MG63 (cell line): ENCODE measurements at regions not wholly inside any gene's neighbourhood (a gene's known extent, or its start where the extent isn't known, plus 50 kb on each side); places are given as distances from the start of the nearest gene placed in this dataset.
"Not testable (repeated sequence)": the region's sequence is repeated elsewhere in the genome, so short reads cannot be mapped to it uniquely, and the experiment has no call there.

Experiments used
- DNase-seq: peaks from one replicate; pipeline ENCODE4 v3.0.0-alpha.2; 2020
- H3K27me3 ChIP-seq: fragments of 250-450 bp; sonication (Bioruptor Pico); 2 replicates; pipeline ENCODE4 v1.5.1; 2020; ENCODE audit warnings: mild to moderate bottlenecking, moderate library complexity
- H3K36me3 ChIP-seq: fragments of 250-450 bp; sonication (Bioruptor Pico); 2 replicates; pipeline ENCODE4 v1.5.1; 2020; ENCODE audit warnings: mild to moderate bottlenecking, moderate library complexity
- H3K4me3 ChIP-seq: fragments of 250-450 bp; sonication (Bioruptor Pico); 2 replicates; pipeline ENCODE4 v1.5.1; 2020; ENCODE audit warnings: mild to moderate bottlenecking, moderate library complexity
- H3K9me3 ChIP-seq: fragments of 250-450 bp; sonication (Bioruptor Pico); 2 replicates; pipeline ENCODE4 v1.5.1; 2020; ENCODE audit warnings: mild to moderate bottlenecking, moderate library complexity

- no peaks in the 10 kb centered on the region for H3K36me3 ChIP-seq
- peaks cover 4% of the 10 kb centered on the region; the same call in 1 of the 2 replicates for H3K9me3 ChIP-seq
- H3K27me3 ChIP-seq, result no peaks in the 10 kb centered on the region
- H3K4me3 ChIP-seq, result no peak overlapping the region
- no peak for DNase-seq
These were observed 85.9 kb downstream of the ASMT start for GRCh38 chrX:1700757-1701156.

- H3K27me3 ChIP-seq, H3K9me3 ChIP-seq, DNase-seq, H3K36me3 ChIP-seq, H3K4me3 ChIP-seq: not testable (repeated sequence)
These were observed 86.6 kb downstream of the ASMT start for GRCh38 chrX:1701396-1701901.

DNA sequence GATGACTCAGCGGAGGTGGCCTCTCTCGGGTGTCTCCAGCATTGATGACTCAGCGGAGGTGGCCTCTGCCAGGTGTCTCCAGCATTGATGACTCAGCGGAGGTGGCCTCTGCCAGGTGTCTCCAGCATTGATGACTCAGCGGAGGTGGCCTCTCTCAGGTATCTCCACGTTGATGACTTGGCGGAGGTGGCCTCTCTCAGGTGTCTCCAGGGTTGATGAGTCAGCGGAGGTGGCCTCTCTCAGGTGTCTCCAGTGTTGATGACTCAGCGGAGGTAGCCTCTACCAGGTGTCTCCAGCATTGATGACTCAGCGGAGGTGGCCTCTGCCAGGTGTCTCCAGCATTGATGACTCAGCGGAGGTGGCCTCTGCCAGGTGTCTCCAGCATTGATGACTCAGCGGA, 87.3 kb downstream of the ASMT start:
- not testable (repeated sequence) for DNase-seq, H3K27me3 ChIP-seq, H3K9me3 ChIP-seq, H3K36me3 ChIP-seq, H3K4me3 ChIP-seq

- not testable (repeated sequence) for H3K9me3 ChIP-seq, H3K4me3 ChIP-seq, H3K36me3 ChIP-seq, DNase-seq, H3K27me3 ChIP-seq
These were observed 87.7 kb downstream of the ASMT start for GRCh38 chrX:1702557-1702956.

GRCh38 chrX:1709277-1709676, 94.4 kb downstream of the ASMT start:
- H3K36me3 ChIP-seq, H3K27me3 ChIP-seq, H3K4me3 ChIP-seq, H3K9me3 ChIP-seq, DNase-seq: not testable (repeated sequence)

DNA sequence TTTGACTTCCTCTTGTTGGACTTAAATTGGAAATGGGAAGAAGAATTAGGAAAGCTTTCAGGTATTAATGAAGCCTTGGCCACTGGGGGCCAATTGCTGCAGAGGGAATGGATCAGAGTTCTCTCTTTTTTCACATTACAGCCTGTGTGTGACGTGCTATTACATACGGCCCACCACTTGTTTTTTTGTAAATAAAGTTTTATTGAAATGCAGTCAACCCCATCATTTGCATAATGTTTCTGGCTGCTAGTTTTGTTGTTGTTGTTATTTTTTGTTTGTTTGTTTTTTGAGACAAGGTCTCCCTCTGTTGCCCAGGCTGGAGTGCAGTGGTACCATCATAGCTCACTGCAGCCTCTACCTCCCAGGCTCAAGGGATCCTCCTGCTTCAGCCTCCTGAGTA, 98.4 kb downstream of the ASMT start:
- Histone ChIP-seq H3K4me3 (no peak overlapping the region), H3K9me3 (no peaks in the 10 kb centered on the region), H3K27me3 (no peaks in the 10 kb centered on the region; the same call in 1 of the 2 replicates), H3K36me3 (no peaks in the 10 kb centered on the region)
- no peak for DNase-seq

GRCh38 chrX:1717373-1717772, 102.5 kb downstream of the ASMT start:
- Histone ChIP-seq H3K27me3 (no peaks in the 10 kb centered on the region; the same call in 1 of the 2 replicates), H3K9me3 (no peaks in the 10 kb centered on the region), H3K36me3 (no peaks in the 10 kb centered on the region), H3K4me3 (no peak overlapping the region)
- no peak for DNase-seq

DNA sequence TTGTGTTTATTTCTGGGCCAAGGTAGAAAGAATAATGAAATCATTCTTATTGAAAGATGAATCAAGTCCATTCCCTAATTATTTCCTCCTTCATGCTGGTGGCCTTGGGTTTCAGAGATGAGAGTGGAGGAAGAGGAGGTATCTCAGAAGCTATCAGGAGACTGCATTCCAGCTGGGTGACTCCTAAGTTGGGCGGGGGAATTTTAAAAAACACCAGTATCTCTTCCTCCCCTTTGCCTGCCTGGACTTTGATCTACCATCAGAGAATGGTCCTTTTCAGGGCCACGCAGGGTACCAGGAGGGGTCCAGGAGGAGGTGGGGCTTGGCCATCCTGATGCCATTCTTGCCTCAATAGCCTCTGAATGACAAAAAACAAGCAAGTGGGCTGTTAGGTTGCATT, 104.4 kb downstream of the ASMT start:
- H3K27me3 ChIP-seq, result peaks cover 3% of the 10 kb centered on the region
- no peaks in the 10 kb centered on the region for H3K9me3 ChIP-seq
- DNase-seq, result no peak

DNA sequence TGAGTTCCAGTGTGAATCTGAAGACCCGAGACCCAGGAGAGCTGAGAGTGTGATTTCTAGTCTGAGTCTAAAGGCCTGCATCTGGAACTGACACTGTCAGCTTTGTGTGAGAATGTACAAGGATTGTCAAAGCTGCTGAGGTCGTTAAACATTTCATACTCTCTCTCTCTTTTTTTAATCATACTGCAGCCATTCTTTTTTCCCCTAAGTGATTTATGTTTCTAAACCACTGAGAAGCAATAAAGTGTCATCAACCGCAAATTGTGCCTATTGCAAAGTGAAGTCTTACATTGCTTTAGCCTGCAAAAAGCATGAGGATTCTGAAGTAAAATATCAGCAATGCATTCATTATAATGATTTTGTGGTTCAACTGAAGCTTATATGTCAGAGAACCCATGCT, 106.0 kb downstream of the ASMT start:
- Histone ChIP-seq H3K4me3 (no peak overlapping the region), H3K9me3 (no peaks in the 10 kb centered on the region), H3K36me3 (no peaks in the 10 kb centered on the region), H3K27me3 (peaks cover 13% of the 10 kb centered on the region)
- no peak for DNase-seq

More for the DNA sequence above, 104.4 kb downstream of the ASMT start:
- Histone ChIP-seq H3K4me3 (no peak overlapping the region), H3K36me3 (no peaks in the 10 kb centered on the region)

GRCh38 chrX:1725472-1725871, 110.6 kb downstream of the ASMT start:
- no peak for DNase-seq
- Histone ChIP-seq H3K9me3 (peaks cover 3% of the 10 kb centered on the region), H3K36me3 (no peaks in the 10 kb centered on the region), H3K27me3 (peaks cover 14% of the 10 kb centered on the region), H3K4me3 (no peak overlapping the region)

GRCh38 chrX:1727531-1728027, 112.7 kb downstream of the ASMT start:
- H3K9me3 ChIP-seq, result peaks cover 3% of the 10 kb centered on the region
- no peak overlapping the region for H3K4me3 ChIP-seq
- no peaks in the 10 kb centered on the region for H3K36me3 ChIP-seq
- peak; percentile 87 for DNase-seq
- peaks cover 14% of the 10 kb centered on the region for H3K27me3 ChIP-seq

DNA sequence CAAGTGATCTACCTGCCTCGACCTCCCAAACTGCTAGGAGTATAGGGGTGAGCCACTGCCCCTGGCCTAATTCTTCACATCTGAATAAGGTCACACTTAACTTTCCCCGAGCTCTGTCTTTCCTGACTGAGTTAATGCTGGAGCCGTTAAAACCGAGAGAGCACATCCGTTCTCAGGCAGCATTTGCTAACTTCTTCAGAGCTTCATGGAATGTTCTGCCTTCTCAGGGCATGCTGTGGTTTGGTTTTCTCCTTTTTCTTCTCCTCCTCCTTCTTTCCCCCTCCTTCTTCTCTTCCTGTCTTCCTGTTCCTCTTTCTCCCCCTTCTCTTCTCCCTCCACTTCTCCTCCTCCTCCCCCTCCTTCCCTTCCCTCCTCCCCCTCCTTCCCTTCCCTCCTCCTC, 119.9 kb downstream of the ASMT start:
- no peak for DNase-seq
- H3K27me3 ChIP-seq, result no peaks in the 10 kb centered on the region
- no peak overlapping the region for H3K4me3 ChIP-seq
- no peaks in the 10 kb centered on the region for H3K9me3 ChIP-seq
- H3K36me3 ChIP-seq, result no peaks in the 10 kb centered on the region

GRCh38 chrX:1741816-1742394, 127.0 kb downstream of the ASMT start:
- Histone ChIP-seq H3K4me3 (no peak overlapping the region), H3K36me3 (no peaks in the 10 kb centered on the region), H3K27me3 (peaks cover 17% of the 10 kb centered on the region), H3K9me3 (peaks cover 6% of the 10 kb centered on the region; the same call in 1 of the 2 replicates)
- DNase-seq, result no peak

- peak; percentile 52 for DNase-seq
- H3K27me3 ChIP-seq, result peaks cover 17% of the 10 kb centered on the region
- no peak overlapping the region for H3K4me3 ChIP-seq
- no peaks in the 10 kb centered on the region for H3K36me3 ChIP-seq
- peaks cover 6% of the 10 kb centered on the region; the same call in 1 of the 2 replicates for H3K9me3 ChIP-seq
These were observed 128.2 kb downstream of the ASMT start for GRCh38 chrX:1743105-1743504.

GRCh38 chrX:1743663-1744062, 128.8 kb downstream of the ASMT start:
- no peak for DNase-seq
- no peak overlapping the region for H3K4me3 ChIP-seq
- no peaks in the 10 kb centered on the region for H3K36me3 ChIP-seq
- peaks cover 8% of the 10 kb centered on the region; the same call in 1 of the 2 replicates for H3K9me3 ChIP-seq
- peaks cover 17% of the 10 kb centered on the region for H3K27me3 ChIP-seq

GRCh38 chrX:1748408-1748807, 133.5 kb downstream of the ASMT start:
- Histone ChIP-seq H3K4me3 (no peak overlapping the region), H3K9me3 (peaks cover 8% of the 10 kb centered on the region; the same call in 1 of the 2 replicates), H3K36me3 (no peaks in the 10 kb centered on the region), H3K27me3 (peaks cover 12% of the 10 kb centered on the region)
- DNase-seq, result no peak

DNA sequence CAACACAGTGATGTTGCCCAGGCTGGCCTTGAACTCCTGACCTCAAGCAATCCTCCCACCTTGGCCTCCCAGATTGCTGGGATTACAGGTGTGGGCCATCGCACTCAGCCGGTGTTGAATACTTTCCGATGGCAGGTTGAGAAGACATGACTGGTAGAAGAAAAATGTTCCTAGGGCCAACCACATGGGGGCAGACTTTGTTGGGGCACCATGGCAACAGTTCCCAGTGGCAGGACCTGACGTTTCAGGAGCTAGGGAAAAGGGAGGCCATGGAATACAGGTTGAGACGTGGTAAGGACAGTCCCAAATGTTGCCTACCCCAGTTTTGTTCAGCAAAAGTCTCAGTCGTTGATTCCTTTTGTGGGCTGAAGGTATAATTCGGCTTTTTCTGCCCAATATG, 134.6 kb downstream of the ASMT start:
- no peak for DNase-seq

DNA sequence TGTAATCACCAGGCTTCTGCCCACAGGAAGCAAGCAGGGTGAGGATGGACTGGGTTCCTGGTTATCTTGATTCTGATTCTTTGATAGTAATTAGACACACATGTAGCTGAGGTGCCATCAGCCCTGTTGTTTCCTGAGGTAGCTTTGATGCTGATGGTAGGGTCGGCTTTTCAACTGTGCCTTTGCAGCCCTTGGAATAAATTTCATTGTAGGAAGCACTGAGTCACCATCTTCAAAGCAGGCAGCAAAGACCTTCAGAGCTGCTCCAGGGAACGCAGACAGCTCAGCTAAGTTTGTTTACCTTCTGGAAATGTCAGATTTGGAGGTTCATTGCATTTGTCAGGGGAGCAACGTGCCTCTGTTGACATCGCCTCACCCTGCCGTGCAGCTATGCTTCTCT, 135.4 kb downstream of the ASMT start:
- H3K9me3 ChIP-seq, result 0 out of 2 replicates have a peak, but pooled peaks cover 2% of the 10 kb centered on the region
- no peaks in the 10 kb centered on the region for H3K36me3 ChIP-seq
- no peaks in the 10 kb centered on the region for H3K27me3 ChIP-seq
- DNase-seq, result peak; percentile 20
- H3K4me3 ChIP-seq, result no peak overlapping the region

More for the DNA sequence above, 134.6 kb downstream of the ASMT start:
- Histone ChIP-seq H3K4me3 (no peak overlapping the region), H3K27me3 (peaks cover 2% of the 10 kb centered on the region), H3K36me3 (no peaks in the 10 kb centered on the region), H3K9me3 (peaks cover 3% of the 10 kb centered on the region; the same call in 1 of the 2 replicates)
